B cell (primary cell): ENCODE measurements at regions not wholly inside any gene's neighbourhood (a gene's known extent, or its start where the extent isn't known, plus 50 kb on each side); places are given as distances from the start of the nearest gene placed in this dataset.

Experiments used
- ATAC-seq: fragments of 200-7000 bp; cut with Tn5 transposase; one replicate; pipeline ENCODE4 v1.10.0; 2021; ENCODE audit warnings: low read depth, mild to moderate bottlenecking, moderate number of reproducible peaks, moderate library complexity
- CTCF ChIA-PET: fragments of 350-600 bp; sonication (Branson Sonifier 250); formaldehyde crosslinking; loops from one replicate; lab custom pipeline; 2021; ENCODE audit warnings: antibody characterized with exemption, inconsistent platforms; lab: Charles Lee
- POLR2A ChIA-PET: fragments of 350-600 bp; sonication (Branson Sonifier 250); formaldehyde crosslinking; loops from one replicate; lab custom pipeline; 2021; ENCODE audit warnings: antibody characterized with exemption; lab: Charles Lee
- DNase-seq: peaks from one replicate; pipeline ENCODE4 v3.0.0; 2013
- H2AFZ ChIP-seq: 2 replicates; pipeline ENCODE4 v1.6.1; 2012; ENCODE audit warnings: mild to moderate bottlenecking, low read depth, low read length; ENCODE audit not compliant: insufficient read depth, poor library complexity, severe bottlenecking
- H3K27ac ChIP-seq, 2 donors: 1 replicate in 1 of 2; 2 replicates in 1 of 2; pipeline ENCODE4 v1.5.1; 2012 to 2013; ENCODE audit warnings: low read length in 2 of 2, mild to moderate bottlenecking in 2 of 2, moderate library complexity in 1 of 2
- H3K27me3 ChIP-seq, 4 experiments: fragments of 200-600 bp in 1 of 4; sonication (generic) in 1 of 4; replicated peaks in 1 of 4; 1 replicate in 2 of 4; 2 replicates in 2 of 4; pipeline versions ENCODE4 v1.6.1 to v1.7.0; 2013 to 2016; ENCODE audit warnings: low read length in 3 of 4, mild to moderate bottlenecking in 2 of 4, mixed read lengths in 1 of 4, moderate library complexity in 1 of 4; ENCODE audit not compliant: insufficient read depth in 4 of 4, control insufficient read depth in 3 of 4; ENCODE audit errors: control extremely low read depth in 1 of 4
- H3K36me3 ChIP-seq, 2 experiments: replicated peaks in 1 of 2; 1 replicate in 1 of 2; 2 replicates in 1 of 2; pipeline versions ENCODE4 v1.6.1 to v1.7.1; 2013; ENCODE audit warnings: low read length in 1 of 2; ENCODE audit not compliant: insufficient read depth in 2 of 2, control insufficient read depth in 1 of 2; ENCODE audit errors: control extremely low read depth in 1 of 2, extremely low read depth in 1 of 2
- H3K4me1 ChIP-seq, 2 donors: fragments of 200-600 bp in 1 of 2; sonication (generic) in 1 of 2; 1 replicate in 1 of 2; 2 replicates in 1 of 2; pipeline versions ENCODE4 v1.5.1 to v1.6.1; 2013 to 2017; ENCODE audit warnings: low read length in 2 of 2; ENCODE audit not compliant: control insufficient read depth in 2 of 2, insufficient read depth in 2 of 2
- H3K4me2 ChIP-seq: replicated peaks from 2 replicates; pipeline ENCODE3; 2012; ENCODE audit warnings: mild to moderate bottlenecking, low read depth, low read length; ENCODE audit not compliant: poor library complexity, severe bottlenecking
- H3K4me3 ChIP-seq, 5 experiments: fragments of 200-600 bp in 1 of 5; sonication (generic) in 1 of 5; 1 replicate in 3 of 5; 2 replicates in 2 of 5; pipeline versions ENCODE4 v1.5.1 to v1.7.0; 2011 to 2016; ENCODE audit warnings: low read length in 4 of 5, mild to moderate bottlenecking in 4 of 5, low read depth in 2 of 5, control low read depth in 1 of 5, moderate library complexity in 1 of 5; ENCODE audit not compliant: insufficient read depth in 1 of 5; ENCODE audit errors: control extremely low read depth in 1 of 5, extremely low read depth in 1 of 5
- H3K79me2 ChIP-seq: fragments of 200-600 bp; sonication (generic); one replicate; pipeline ENCODE4 v1.6.0; 2016; ENCODE audit warnings: low read length; ENCODE audit not compliant: control insufficient read depth, insufficient read depth
- H3K9ac ChIP-seq: fragments of 200-600 bp; sonication (generic); 2 replicates; pipeline ENCODE4 v1.6.1; 2017; ENCODE audit warnings: mild to moderate bottlenecking, low read length, moderate library complexity
- H3K9me3 ChIP-seq, 3 donors: one replicate each; pipeline versions ENCODE4 v1.6.1 to v1.7.1; 2013; ENCODE audit warnings: low read length in 2 of 3; ENCODE audit not compliant: control insufficient read depth in 2 of 3, insufficient read depth in 1 of 3; ENCODE audit errors: control extremely low read depth in 1 of 3
- H4K20me1 ChIP-seq: 2 replicates; pipeline ENCODE4 v1.6.0; 2012; ENCODE audit warnings: mild to moderate bottlenecking, low read length; ENCODE audit not compliant: insufficient read depth, control insufficient read depth, poor library complexity, severe bottlenecking
- H3K27ac Mint-ChIP-seq: one replicate; pipeline ENCODE4 v1.8.0; 2021; ENCODE audit warnings: mixed read lengths
- H3K27me3 Mint-ChIP-seq: one replicate; pipeline ENCODE4 v1.8.0; 2021; ENCODE audit warnings: mixed read lengths
- H3K4me1 Mint-ChIP-seq: one replicate; pipeline ENCODE4 v1.8.0; 2021; ENCODE audit warnings: mixed read lengths
- H3K4me3 Mint-ChIP-seq: one replicate; pipeline ENCODE4 v1.8.0; 2021; ENCODE audit warnings: mixed read lengths
- H3K9me3 Mint-ChIP-seq: one replicate; pipeline ENCODE4 v1.8.0; 2022; ENCODE audit warnings: mixed read lengths; ENCODE audit not compliant: insufficient read depth
- EZH2 ChIP-seq: IDR thresholded peaks from 2 replicates; pipeline ENCODE4 v1.6.1; 2012; ENCODE audit warnings: borderline replicate concordance, low read depth, mild to moderate bottlenecking, moderate library complexity, low read length; ENCODE audit not compliant: insufficient read depth, poor library complexity, severe bottlenecking
- WGBS: methylation state at CpG from one replicate; pipeline ENCODE4 v1.1.5; 2013; ENCODE audit warnings: missing lambda C conversion rate; ENCODE audit not compliant: insufficient coverage; 5-methylcytosine and 5-hydroxymethylcytosine counted together
- intact Hi-C: fragments of 100-400 bp; cut with micrococcal nuclease; formaldehyde crosslinking; loops from one replicate; pipeline ENCODE4 v1.10.0; 2022
- TF ChIP-seq, protein P1 (sequence below): fragments of 200-600 bp; IDR thresholded peaks from one replicate; pipeline ENCODE4 v1.8.0; 2022; ENCODE audit warnings: antibody characterized with exemption, mild to moderate bottlenecking

DNA sequence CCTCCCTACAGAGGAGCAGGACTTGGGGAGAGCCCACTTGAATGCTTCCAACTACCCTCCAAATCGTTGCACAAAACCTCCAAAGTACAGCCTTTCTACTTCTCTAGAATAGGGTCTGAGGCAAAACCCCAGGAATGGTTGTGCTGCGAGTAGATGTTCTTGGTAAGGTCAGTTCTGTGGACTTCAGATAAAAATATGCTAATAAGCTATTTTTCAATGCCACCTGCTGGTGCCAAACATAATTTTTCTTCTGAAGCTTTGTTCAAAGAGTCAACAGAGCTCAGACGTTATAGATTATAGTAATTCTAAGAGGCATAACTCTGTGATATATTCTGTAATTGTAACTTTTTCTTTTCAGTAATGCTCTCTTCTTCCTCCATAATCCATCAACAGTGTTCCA lies 425.7 kb downstream of the GPAT3 start:
- Histone ChIP-seq H3K9ac (no peak overlapping the region), H2AFZ (no peak overlapping the region), H3K4me1 (no peaks in the 10 kb centered on the region), H3K36me3 (no peaks in the 10 kb centered on the region), H3K4me3 (no peak overlapping the region), H3K27ac (no peak overlapping the region), H4K20me1 (no peaks in the 10 kb centered on the region), H3K79me2 (no peaks in the 10 kb centered on the region), H3K4me2 (no peak overlapping the region), H3K27me3 (no peaks in the 10 kb centered on the region), H3K9me3 (peaks cover 0 to 26% (median 7%) of the 10 kb centered on the region in 3 donors)
- H3K4me1 Mint-ChIP-seq, result no peaks in the 10 kb centered on the region
- DNase-seq (no peak), ATAC-seq (no peak)
- no peak overlapping the region for H3K4me3 Mint-ChIP-seq
- H3K27ac Mint-ChIP-seq, result no peak overlapping the region
- intact Hi-C loops, result no loop called here
- TF ChIP-seq, protein P1, sequence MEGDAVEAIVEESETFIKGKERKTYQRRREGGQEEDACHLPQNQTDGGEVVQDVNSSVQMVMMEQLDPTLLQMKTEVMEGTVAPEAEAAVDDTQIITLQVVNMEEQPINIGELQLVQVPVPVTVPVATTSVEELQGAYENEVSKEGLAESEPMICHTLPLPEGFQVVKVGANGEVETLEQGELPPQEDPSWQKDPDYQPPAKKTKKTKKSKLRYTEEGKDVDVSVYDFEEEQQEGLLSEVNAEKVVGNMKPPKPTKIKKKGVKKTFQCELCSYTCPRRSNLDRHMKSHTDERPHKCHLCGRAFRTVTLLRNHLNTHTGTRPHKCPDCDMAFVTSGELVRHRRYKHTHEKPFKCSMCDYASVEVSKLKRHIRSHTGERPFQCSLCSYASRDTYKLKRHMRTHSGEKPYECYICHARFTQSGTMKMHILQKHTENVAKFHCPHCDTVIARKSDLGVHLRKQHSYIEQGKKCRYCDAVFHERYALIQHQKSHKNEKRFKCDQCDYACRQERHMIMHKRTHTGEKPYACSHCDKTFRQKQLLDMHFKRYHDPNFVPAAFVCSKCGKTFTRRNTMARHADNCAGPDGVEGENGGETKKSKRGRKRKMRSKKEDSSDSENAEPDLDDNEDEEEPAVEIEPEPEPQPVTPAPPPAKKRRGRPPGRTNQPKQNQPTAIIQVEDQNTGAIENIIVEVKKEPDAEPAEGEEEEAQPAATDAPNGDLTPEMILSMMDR, result no peak
- TF ChIP-seq EZH2, result no peak
- POLR2A ChIA-PET, result no interaction called here
- no peaks in the 10 kb centered on the region for H3K27me3 Mint-ChIP-seq
- H3K9me3 Mint-ChIP-seq, result peaks cover 9% of the 10 kb centered on the region
- CTCF ChIA-PET, result no interaction called here
- whole genome bisulfite sequencing, result 20% methylated on average over 1 of the region's 3 CpGs

DNA sequence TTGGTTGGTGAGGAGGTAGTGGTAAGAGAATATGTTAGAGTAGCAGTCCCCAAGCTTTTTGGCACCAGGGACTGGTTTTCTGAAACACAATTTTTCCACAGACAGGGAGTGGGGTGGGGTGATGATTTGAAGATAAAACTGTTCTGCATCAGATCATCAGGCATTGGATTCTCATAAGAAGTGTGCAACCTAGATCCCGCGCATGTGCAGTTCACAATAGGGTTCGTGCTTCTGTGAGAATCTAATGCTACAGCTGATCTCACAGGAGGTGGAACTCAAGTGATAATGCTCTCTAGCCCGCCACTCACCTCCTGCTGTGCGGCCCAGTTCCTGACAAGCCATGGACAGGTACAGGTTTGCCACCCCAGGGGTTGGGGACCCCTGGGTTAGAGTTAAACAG lies 423.3 kb downstream of the GPAT3 start:
- Histone ChIP-seq H3K9me3 (peaks cover 0 to 12% (median 0%) of the 10 kb centered on the region in 3 donors), H3K27ac (no peak overlapping the region), H3K27me3 (no peaks in the 10 kb centered on the region), H3K9ac (no peak overlapping the region), H3K79me2 (no peaks in the 10 kb centered on the region), H3K4me2 (no peak overlapping the region), H4K20me1 (no peaks in the 10 kb centered on the region), H3K4me3 (no peak overlapping the region), H3K4me1 (no peaks in the 10 kb centered on the region), H2AFZ (no peak overlapping the region), H3K36me3 (no peaks in the 10 kb centered on the region)
- intact Hi-C loops, result no loop called here
- Mint-ChIP-seq H3K9me3 (no peaks in the 10 kb centered on the region), H3K4me1 (no peaks in the 10 kb centered on the region), H3K4me3 (no peak overlapping the region), H3K27me3 (no peaks in the 10 kb centered on the region), H3K27ac (no peak overlapping the region)
- ATAC-seq (no peak), DNase-seq (no peak)
- 86% methylated on average over 5 of the region's 5 CpGs for WGBS
- ChIA-PET POLR2A (no interaction called here), CTCF (no interaction called here)
- TF ChIP-seq, protein P1, result no peak
- TF ChIP-seq EZH2, result no peak
